K562 (cell line): ENCODE measurements at regions not wholly inside any gene's neighbourhood (a gene's known extent, or its start where the extent isn't known, plus 50 kb on each side); places are given as distances from the start of the nearest gene placed in this dataset.

Source experiments
- ATAC-seq: fragments of 200-7000 bp; cut with Tn5 transposase; 3 replicates; pipeline ENCODE4 v1.9.1; 2020; ENCODE audit warnings: moderate library complexity
- BruUV-seq: library from RNA; stranded (reverse); fragments of 400-500 nt; replicated peaks from 2 replicates; lab custom pipeline; 2021; lab: Mats Ljungman, UMichigan
- CTCF ChIA-PET: fragments of 300-600 bp; formaldehyde crosslinking; extraction: SDS; loops from one replicate; lab custom pipeline; 2021; ENCODE audit warnings: low intra/inter-chr PET ratio; lab: Yijun Ruan, JAX
- POLR2A ChIA-PET: fragments of 300-600, 350-650 bp; sonication (Branson Sonifier 250); formaldehyde crosslinking; extraction: SDS; loops from one replicate; lab custom pipeline; 2021; ENCODE audit warnings: antibody characterized with exemption, inconsistent platforms; lab: Yijun Ruan, JAX
- DNase-seq, 4 experiments: peaks; one replicate each; pipeline versions ENCODE4 v3.0.0 to v3.0.0-alpha.2; 2011 to 2018; ENCODE audit warnings: low spot score in 3 of 4, mixed read lengths in 3 of 4; ENCODE audit errors: extremely low read depth in 1 of 4
- FAIRE-seq: peaks from 2 replicates; lab custom pipeline; 2011; peaks lifted over from hg19 to GRCh38; lab: Jason Lieb, UNC
- H2AFZ ChIP-seq: 2 replicates; pipeline ENCODE4 v1.6.0; 2011; ENCODE audit warnings: low read depth, low read length, control low read depth, inconsistent platforms
- H3K27ac ChIP-seq: fragments of 200-600 bp; 3 replicates; pipeline ENCODE4 v1.8.0; 2011; ENCODE audit warnings: low read depth, mild to moderate bottlenecking, control low read depth, inconsistent platforms, low read length, moderate library complexity, mixed read lengths; ENCODE audit errors: extremely low read depth
- H3K27me3 ChIP-seq, 2 experiments: fragments of 300-600 bp in 1 of 2; 2 replicates in 1 of 2; 3 replicates in 1 of 2; pipeline versions ENCODE4 v1.6.0 to v1.8.0; 2011; ENCODE audit warnings: inconsistent platforms in 2 of 2, low read length in 2 of 2, mild to moderate bottlenecking in 1 of 2, mixed read lengths in 1 of 2, moderate library complexity in 1 of 2; ENCODE audit not compliant: control insufficient read depth in 2 of 2, insufficient read depth in 2 of 2
- H3K36me3 ChIP-seq: fragments of 300-600 bp; 3 replicates; pipeline ENCODE4 v1.8.0; 2011; ENCODE audit warnings: mild to moderate bottlenecking, low read length, inconsistent platforms; ENCODE audit not compliant: control insufficient read depth, insufficient read depth
- H3K4me1 ChIP-seq, 2 experiments: fragments of 200-600 bp in 1 of 2; replicated peaks in 1 of 2; 2 replicates in 1 of 2; 3 replicates in 1 of 2; pipeline versions ENCODE4 v1.5.1 to v1.8.0; 2011; ENCODE audit warnings: inconsistent platforms in 2 of 2, low read length in 2 of 2, mild to moderate bottlenecking in 1 of 2, mixed read lengths in 1 of 2, moderate library complexity in 1 of 2; ENCODE audit not compliant: control insufficient read depth in 2 of 2, insufficient read depth in 2 of 2
- H3K4me2 ChIP-seq: 2 replicates; pipeline ENCODE4 v1.6.1; 2011; ENCODE audit warnings: low read length, control low read depth, inconsistent platforms, mixed read lengths; ENCODE audit not compliant: insufficient read depth
- H3K4me3 ChIP-seq: fragments of 200-600 bp; sonication (generic), shearing (Covaris generic); 2 replicates; pipeline ENCODE4 v1.5.1; 2016; ENCODE audit warnings: control low read depth, inconsistent platforms
- H3K79me2 ChIP-seq: fragments of 200-600 bp; 3 replicates; pipeline ENCODE4 v1.8.0; 2011; ENCODE audit warnings: low read length, inconsistent platforms; ENCODE audit not compliant: control insufficient read depth, insufficient read depth
- H3K9ac ChIP-seq, 2 experiments: 2 replicates each; pipeline versions ENCODE4 v1.6.0 to v1.6.1; 2011; ENCODE audit warnings: low read depth in 2 of 2, low read length in 2 of 2, control low read depth in 1 of 2, inconsistent platforms in 1 of 2, mild to moderate bottlenecking in 1 of 2, mixed read lengths in 1 of 2; ENCODE audit not compliant: insufficient read depth in 1 of 2
- H3K9me1 ChIP-seq: one replicate; pipeline ENCODE4 v1.6.0; 2011; ENCODE audit warnings: inconsistent platforms, mild to moderate bottlenecking, low read length, moderate library complexity; ENCODE audit not compliant: control insufficient read depth, insufficient read depth
- H3K9me3 ChIP-seq: replicated peaks from 2 replicates; pipeline ENCODE4 v1.5.1; 2011; ENCODE audit warnings: low read depth, low read length, inconsistent platforms; ENCODE audit not compliant: control insufficient read depth, insufficient read depth
- H4K20me1 ChIP-seq: replicated peaks from 2 replicates; pipeline ENCODE4 v1.6.1; 2011; ENCODE audit warnings: low read length, inconsistent platforms, mixed read lengths; ENCODE audit not compliant: control insufficient read depth, insufficient read depth
- C11orf30 ChIP-seq: fragments of 450-650 bp; IDR thresholded peaks from 2 replicates; pipeline ENCODE4 v1.6.1; 2016; ENCODE audit warnings: low read depth, mild to moderate bottlenecking
- KLF6 ChIP-seq: fragments of 250-450 bp; sonication (Bioruptor Pico); IDR thresholded peaks from 2 replicates; pipeline ENCODE4 v1.4.0; 2020; ENCODE audit warnings: mild to moderate bottlenecking, moderate library complexity, borderline replicate concordance
- NFRKB ChIP-seq: fragments of 450-650 bp; IDR thresholded peaks from 2 replicates; pipeline ENCODE4 v1.6.1; 2016; ENCODE audit warnings: low read depth
- SPI1 ChIP-seq: IDR thresholded peaks from 2 replicates; pipeline ENCODE4 v1.6.1; 2011; ENCODE audit warnings: low read depth, low read length, control low read depth, borderline replicate concordance
- ZNF324 ChIP-seq: fragments of 250-450 bp; sonication (Bioruptor Pico); IDR thresholded peaks from 2 replicates; pipeline ENCODE4 v1.4.0; 2020; ENCODE audit warnings: mild to moderate bottlenecking
- ZSCAN29 ChIP-seq: fragments of 450-650 bp; IDR thresholded peaks from 2 replicates; pipeline ENCODE4 v1.6.1; 2017
- WGBS: fragments of 100-300 bp; shearing (Covaris generic); methylation state at CpG from one replicate; pipeline ENCODE4 v1.1.6; 2016; ENCODE audit warnings: low coverage, mixed read lengths; ENCODE audit not compliant: insufficient coverage; ENCODE audit errors: missing lambda C conversion rate; 5-methylcytosine and 5-hydroxymethylcytosine counted together
- in situ Hi-C: fragments of 300-500 bp; cut with MboI; formaldehyde crosslinking; loops from 4 replicates; pipeline ENCODE4 v1.15.0; 2018; ENCODE audit warnings: inconsistent platforms, mixed read lengths
- intact Hi-C: fragments of 100-400 bp; cut with micrococcal nuclease; formaldehyde crosslinking; loops from 2 replicates; pipeline ENCODE4 v1.14.2; 2022
- TF ChIP-seq, protein P1 (sequence below): sonication (generic); formaldehyde crosslinking; IDR thresholded peaks from 2 replicates; pipeline ENCODE4 v1.8.1; 2022; ENCODE audit warnings: missing genetic modification reagents
- TF ChIP-seq, protein P2 (sequence below): fragments of 250-450 bp; sonication (Bioruptor Pico); IDR thresholded peaks from 2 replicates; pipeline ENCODE4 v1.8.0; 2021; ENCODE audit warnings: borderline replicate concordance, mild to moderate bottlenecking, moderate library complexity; ENCODE audit not compliant: poor library complexity, severe bottlenecking

- in situ Hi-C loops (no loop called here), intact Hi-C loops (no loop called here)
- no peak overlapping the region for H3K9ac ChIP-seq
- H3K9me3 ChIP-seq, result no peaks in the 10 kb centered on the region; the same call in none of the 2 replicates
- no peak overlapping the region for H3K27ac ChIP-seq
- no peak overlapping the region for H3K4me2 ChIP-seq
- FAIRE-seq, result no peak
- ATAC-seq, result no peak
- ChIA-PET CTCF (no interaction called here), POLR2A (no interaction called here)
- H4K20me1 ChIP-seq, result no peaks in the 10 kb centered on the region
- no peak for DNase-seq
- no peaks in the 10 kb centered on the region for H3K27me3 ChIP-seq
- H3K79me2 ChIP-seq, result no peaks in the 10 kb centered on the region
- no peaks in the 10 kb centered on the region for H3K4me1 ChIP-seq
- 17% methylated on average over 1 of the region's 1 CpG for WGBS
- H2AFZ ChIP-seq, result no peak overlapping the region
- no TSS peak for BruUV-seq
- no peak overlapping the region for H3K4me3 ChIP-seq
- H3K36me3 ChIP-seq, result no peaks in the 10 kb centered on the region
- no peaks in the 10 kb centered on the region for H3K9me1 ChIP-seq
- TF ChIP-seq SPI1 (no peak), ZNF324 (CRISPR knock-in tag) (no peak), NFRKB (no peak), C11orf30 (no peak), ZSCAN29 (no peak), KLF6 (no peak)
- TF ChIP-seq, protein P1, sequence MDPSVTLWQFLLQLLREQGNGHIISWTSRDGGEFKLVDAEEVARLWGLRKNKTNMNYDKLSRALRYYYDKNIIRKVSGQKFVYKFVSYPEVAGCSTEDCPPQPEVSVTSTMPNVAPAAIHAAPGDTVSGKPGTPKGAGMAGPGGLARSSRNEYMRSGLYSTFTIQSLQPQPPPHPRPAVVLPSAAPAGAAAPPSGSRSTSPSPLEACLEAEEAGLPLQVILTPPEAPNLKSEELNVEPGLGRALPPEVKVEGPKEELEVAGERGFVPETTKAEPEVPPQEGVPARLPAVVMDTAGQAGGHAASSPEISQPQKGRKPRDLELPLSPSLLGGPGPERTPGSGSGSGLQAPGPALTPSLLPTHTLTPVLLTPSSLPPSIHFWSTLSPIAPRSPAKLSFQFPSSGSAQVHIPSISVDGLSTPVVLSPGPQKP (CRISPR knock-in tag), result no peak
- TF ChIP-seq, protein P2, sequence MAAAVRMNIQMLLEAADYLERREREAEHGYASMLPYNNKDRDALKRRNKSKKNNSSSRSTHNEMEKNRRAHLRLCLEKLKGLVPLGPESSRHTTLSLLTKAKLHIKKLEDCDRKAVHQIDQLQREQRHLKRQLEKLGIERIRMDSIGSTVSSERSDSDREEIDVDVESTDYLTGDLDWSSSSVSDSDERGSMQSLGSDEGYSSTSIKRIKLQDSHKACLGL (CRISPR knock-in tag), result no peak
Observed at GRCh38 chr4:33923469-33923868, 2320.8 kb downstream of the ARAP2 start.
